ENCODE measurements at regions not wholly inside any gene's neighbourhood (a gene's known extent, or its start where the extent isn't known, plus 50 kb on each side); places are given as distances from the start of the nearest gene placed in this dataset.

DNA sequence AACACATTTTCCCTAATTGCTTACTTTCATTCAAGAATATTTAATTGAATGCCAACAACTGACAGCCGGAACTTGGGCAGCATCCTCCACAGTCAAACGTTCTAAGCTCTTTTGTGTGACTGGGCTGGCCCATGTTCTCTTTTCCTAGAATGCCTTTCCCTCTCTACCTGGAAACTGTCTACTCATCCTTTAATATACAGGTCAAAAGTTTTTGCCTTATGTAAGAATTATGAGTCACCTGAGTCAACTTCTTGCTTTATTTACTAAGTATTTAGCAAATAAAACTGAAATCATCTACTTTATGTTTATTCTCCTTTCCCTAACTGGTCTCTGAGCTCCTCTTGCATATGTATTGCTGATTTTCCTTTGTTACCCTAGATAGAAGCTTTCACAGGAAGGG, 172.2 kb downstream of the CHRM3 start:
- Histone ChIP-seq H3K9ac (ENCODE audit: insufficient read depth, low read length) (no peak overlapping the region), H3K4me2 (ENCODE audit: extremely low read depth, insufficient read depth, low read length) (no peak overlapping the region), H3K36me3 (ENCODE audit: control insufficient read depth, insufficient read depth, low read length) (no peaks in the 10 kb centered on the region)

GRCh38 chr1:239558991-239559390, 172.6 kb downstream of the CHRM3 start:
- H3K36me3 ChIP-seq (ENCODE audit: control insufficient read depth, insufficient read depth, low read length), result no peaks in the 10 kb centered on the region

More for the DNA sequence above, 172.2 kb downstream of the CHRM3 start:
- TF ChIP-seq EZH2 (IDR thresholded peaks at IDR 0.05; ENCODE audit: low read length, missing control alignments), result no peak
- TF ChIP-seq, protein P1, sequence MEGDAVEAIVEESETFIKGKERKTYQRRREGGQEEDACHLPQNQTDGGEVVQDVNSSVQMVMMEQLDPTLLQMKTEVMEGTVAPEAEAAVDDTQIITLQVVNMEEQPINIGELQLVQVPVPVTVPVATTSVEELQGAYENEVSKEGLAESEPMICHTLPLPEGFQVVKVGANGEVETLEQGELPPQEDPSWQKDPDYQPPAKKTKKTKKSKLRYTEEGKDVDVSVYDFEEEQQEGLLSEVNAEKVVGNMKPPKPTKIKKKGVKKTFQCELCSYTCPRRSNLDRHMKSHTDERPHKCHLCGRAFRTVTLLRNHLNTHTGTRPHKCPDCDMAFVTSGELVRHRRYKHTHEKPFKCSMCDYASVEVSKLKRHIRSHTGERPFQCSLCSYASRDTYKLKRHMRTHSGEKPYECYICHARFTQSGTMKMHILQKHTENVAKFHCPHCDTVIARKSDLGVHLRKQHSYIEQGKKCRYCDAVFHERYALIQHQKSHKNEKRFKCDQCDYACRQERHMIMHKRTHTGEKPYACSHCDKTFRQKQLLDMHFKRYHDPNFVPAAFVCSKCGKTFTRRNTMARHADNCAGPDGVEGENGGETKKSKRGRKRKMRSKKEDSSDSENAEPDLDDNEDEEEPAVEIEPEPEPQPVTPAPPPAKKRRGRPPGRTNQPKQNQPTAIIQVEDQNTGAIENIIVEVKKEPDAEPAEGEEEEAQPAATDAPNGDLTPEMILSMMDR (conservative IDR thresholded peaks at IDR 0.05 in 1 of 2, IDR thresholded peaks at IDR 0.05 in 1 of 2; ENCODE audit: low read depth in 1 of 2, low read length in 2 of 2), result no peak
- Histone ChIP-seq H3K9me3 (ENCODE audit: control insufficient read depth, insufficient read depth, low read depth, low read length) (no peaks in the 10 kb centered on the region), H3K79me2 (ENCODE audit: control insufficient read depth, insufficient read depth, low read length) (no peaks in the 10 kb centered on the region), H3K27ac (ENCODE audit: insufficient read depth, low read length) (no peak overlapping the region), H3K27me3 (ENCODE audit: control insufficient read depth, insufficient read depth, low read length) (no peaks in the 10 kb centered on the region), H3K4me1 (ENCODE audit: control insufficient read depth, extremely low read depth, insufficient read depth, low read length) (no peaks in the 10 kb centered on the region), H2AFZ (ENCODE audit: low read length) (no peak overlapping the region), H4K20me1 (ENCODE audit: control insufficient read depth, extremely low read depth, insufficient read depth, low read length) (no peaks in the 10 kb centered on the region), H3K4me3 (replicated peaks in 1 of 4; ENCODE audit: control extremely low read depth in 1 of 4, insufficient read depth in 1 of 4, low read depth in 3 of 4, low read length in 4 of 4) (no peak overlapping the region)
- no peak for DNase-seq (ENCODE audit: low read depth in 2 of 2)

GRCh38 chr1:239560921-239561320, 174.6 kb downstream of the CHRM3 start:
- no peak for TF ChIP-seq EZH2 (IDR thresholded peaks at IDR 0.05; ENCODE audit: low read length, missing control alignments)
- Histone ChIP-seq H3K4me1 (ENCODE audit: control insufficient read depth, extremely low read depth, insufficient read depth, low read length) (no peaks in the 10 kb centered on the region), H3K36me3 (ENCODE audit: control insufficient read depth, insufficient read depth, low read length) (no peaks in the 10 kb centered on the region), H3K79me2 (ENCODE audit: control insufficient read depth, insufficient read depth, low read length) (no peaks in the 10 kb centered on the region), H3K9ac (ENCODE audit: insufficient read depth, low read length) (no peak overlapping the region), H3K9me3 (ENCODE audit: control insufficient read depth, insufficient read depth, low read depth, low read length) (no peaks in the 10 kb centered on the region), H3K27ac (ENCODE audit: insufficient read depth, low read length) (no peak overlapping the region), H3K4me2 (ENCODE audit: extremely low read depth, insufficient read depth, low read length) (no peak overlapping the region), H4K20me1 (ENCODE audit: control insufficient read depth, extremely low read depth, insufficient read depth, low read length) (no peaks in the 10 kb centered on the region), H3K4me3 (replicated peaks in 1 of 4; ENCODE audit: control extremely low read depth in 1 of 4, insufficient read depth in 1 of 4, low read depth in 3 of 4, low read length in 4 of 4) (no peak overlapping the region), H2AFZ (ENCODE audit: low read length) (no peak overlapping the region), H3K27me3 (ENCODE audit: control insufficient read depth, insufficient read depth, low read length) (no peaks in the 10 kb centered on the region)
- no peak for DNase-seq (ENCODE audit: low read depth in 2 of 2)

More at GRCh38 chr1:239558991-239559390, 172.6 kb downstream of the CHRM3 start:
- no peaks in the 10 kb centered on the region for H3K4me1 ChIP-seq (ENCODE audit: control insufficient read depth, extremely low read depth, insufficient read depth, low read length)
- no peaks in the 10 kb centered on the region for H3K27me3 ChIP-seq (ENCODE audit: control insufficient read depth, insufficient read depth, low read length)
- no peak overlapping the region for H3K27ac ChIP-seq (ENCODE audit: insufficient read depth, low read length)
- H3K9ac ChIP-seq (ENCODE audit: insufficient read depth, low read length), result no peak overlapping the region
- TF ChIP-seq, protein P1 (conservative IDR thresholded peaks at IDR 0.05 in 1 of 2, IDR thresholded peaks at IDR 0.05 in 1 of 2; ENCODE audit: low read depth in 1 of 2, low read length in 2 of 2), result no peak
- TF ChIP-seq EZH2 (IDR thresholded peaks at IDR 0.05; ENCODE audit: low read length, missing control alignments), result no peak
- DNase-seq (ENCODE audit: low read depth in 2 of 2), result no peak
- H3K9me3 ChIP-seq (ENCODE audit: control insufficient read depth, insufficient read depth, low read depth, low read length), result no peaks in the 10 kb centered on the region
- H3K4me2 ChIP-seq (ENCODE audit: extremely low read depth, insufficient read depth, low read length), result no peak overlapping the region
- H3K79me2 ChIP-seq (ENCODE audit: control insufficient read depth, insufficient read depth, low read length), result no peaks in the 10 kb centered on the region
- no peak overlapping the region for H3K4me3 ChIP-seq (replicated peaks in 1 of 4; ENCODE audit: control extremely low read depth in 1 of 4, insufficient read depth in 1 of 4, low read depth in 3 of 4, low read length in 4 of 4)
- H4K20me1 ChIP-seq (ENCODE audit: control insufficient read depth, extremely low read depth, insufficient read depth, low read length), result no peaks in the 10 kb centered on the region
- no peak overlapping the region for H2AFZ ChIP-seq (ENCODE audit: low read length)
